H1 (cell line): ENCODE measurements at regions not wholly inside any gene's neighbourhood (a gene's known extent, or its start where the extent isn't known, plus 50 kb on each side); places are given as distances from the start of the nearest gene placed in this dataset.

Experiments
- CREB1 ChIP-seq: IDR thresholded peaks from 2 replicates; pipeline ENCODE4 v1.6.1; 2012; ENCODE audit warnings: inconsistent platforms
- CTBP2 ChIP-seq: IDR thresholded peaks from 2 replicates; pipeline ENCODE4 v1.7.0; 2011; ENCODE audit warnings: borderline replicate concordance, mild to moderate bottlenecking, moderate library complexity, mixed read lengths, low read length; ENCODE audit not compliant: insufficient read depth, insufficient read length
- HDAC2 ChIP-seq, 2 experiments: fragments of 300-600 bp in 1 of 2; sonication (generic) in 1 of 2; IDR thresholded peaks; 2 replicates each; pipeline ENCODE4 v1.6.1; 2011 to 2012; ENCODE audit warnings: low read depth in 2 of 2, low read length in 2 of 2, mild to moderate bottlenecking in 2 of 2, moderate library complexity in 2 of 2, borderline replicate concordance in 1 of 2, inconsistent platforms in 1 of 2
- PHF8 ChIP-seq: fragments of 200-600 bp; sonication (generic); conservative IDR thresholded peaks from 2 replicates; pipeline ENCODE4 v1.7.1; 2012; ENCODE audit warnings: low read depth, mild to moderate bottlenecking, inconsistent platforms, low read length, moderate library complexity
- TAF1 ChIP-seq: IDR thresholded peaks from 2 replicates; pipeline ENCODE4 v1.6.1; 2011; ENCODE audit warnings: mild to moderate bottlenecking, low read depth, low read length
- TF ChIP-seq, protein P1 (sequence below): fragments of 300-600 bp; sonication (generic); IDR thresholded peaks from 2 replicates; pipeline ENCODE4 v1.7.1; 2012; ENCODE audit warnings: low read length, moderate library complexity, mild to moderate bottlenecking, inconsistent platforms; ENCODE audit not compliant: insufficient replicate concordance
- TF ChIP-seq, protein P2 (sequence below), 3 experiments: IDR thresholded peaks; 1 replicate in 2 of 3; 2 replicates in 1 of 3; pipeline versions ENCODE4 v1.5.1 to v1.6.1; 2011; ENCODE audit warnings: low read length in 3 of 3, mild to moderate bottlenecking in 3 of 3, inconsistent platforms in 2 of 3, low read depth in 1 of 3, moderate library complexity in 1 of 3; ENCODE audit not compliant: insufficient read depth in 1 of 3; ENCODE audit errors: control extremely low read depth in 1 of 3
- TF ChIP-seq, protein P3 (sequence below): IDR thresholded peaks from 2 replicates; pipeline ENCODE4 v1.6.1; 2012; ENCODE audit warnings: inconsistent platforms

DNA sequence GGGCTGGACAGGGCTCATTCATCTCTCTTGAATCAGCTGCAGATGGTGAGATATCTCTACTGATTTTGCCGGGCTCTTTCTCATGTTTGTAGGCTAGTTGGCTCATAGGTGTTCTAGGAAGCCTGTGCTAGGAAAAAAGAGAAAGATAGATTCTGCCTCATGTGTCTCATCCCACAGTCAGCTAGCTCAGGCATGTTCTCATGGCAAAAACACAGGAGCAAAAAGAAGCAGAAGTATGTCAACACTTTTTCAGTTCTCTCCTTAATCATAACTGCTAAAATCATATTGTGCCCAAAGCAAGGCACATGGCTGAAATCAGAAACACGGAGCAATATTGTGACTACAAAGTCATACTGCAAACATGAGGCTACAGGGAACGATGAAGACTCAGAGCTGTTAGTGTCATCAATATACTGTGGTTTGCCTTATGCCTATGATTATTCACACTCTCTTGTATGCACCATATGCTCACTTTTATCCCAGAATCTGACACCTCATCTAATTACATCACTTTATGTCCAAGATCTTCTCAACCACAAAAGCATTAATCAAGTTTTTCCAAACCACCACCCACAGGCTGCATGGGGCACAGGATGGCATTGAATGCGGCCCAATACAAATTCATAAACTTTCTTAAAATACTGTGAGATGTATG, 571.9 kb upstream of the CNTNAP5 start (continued):
- TF ChIP-seq, protein P1, sequence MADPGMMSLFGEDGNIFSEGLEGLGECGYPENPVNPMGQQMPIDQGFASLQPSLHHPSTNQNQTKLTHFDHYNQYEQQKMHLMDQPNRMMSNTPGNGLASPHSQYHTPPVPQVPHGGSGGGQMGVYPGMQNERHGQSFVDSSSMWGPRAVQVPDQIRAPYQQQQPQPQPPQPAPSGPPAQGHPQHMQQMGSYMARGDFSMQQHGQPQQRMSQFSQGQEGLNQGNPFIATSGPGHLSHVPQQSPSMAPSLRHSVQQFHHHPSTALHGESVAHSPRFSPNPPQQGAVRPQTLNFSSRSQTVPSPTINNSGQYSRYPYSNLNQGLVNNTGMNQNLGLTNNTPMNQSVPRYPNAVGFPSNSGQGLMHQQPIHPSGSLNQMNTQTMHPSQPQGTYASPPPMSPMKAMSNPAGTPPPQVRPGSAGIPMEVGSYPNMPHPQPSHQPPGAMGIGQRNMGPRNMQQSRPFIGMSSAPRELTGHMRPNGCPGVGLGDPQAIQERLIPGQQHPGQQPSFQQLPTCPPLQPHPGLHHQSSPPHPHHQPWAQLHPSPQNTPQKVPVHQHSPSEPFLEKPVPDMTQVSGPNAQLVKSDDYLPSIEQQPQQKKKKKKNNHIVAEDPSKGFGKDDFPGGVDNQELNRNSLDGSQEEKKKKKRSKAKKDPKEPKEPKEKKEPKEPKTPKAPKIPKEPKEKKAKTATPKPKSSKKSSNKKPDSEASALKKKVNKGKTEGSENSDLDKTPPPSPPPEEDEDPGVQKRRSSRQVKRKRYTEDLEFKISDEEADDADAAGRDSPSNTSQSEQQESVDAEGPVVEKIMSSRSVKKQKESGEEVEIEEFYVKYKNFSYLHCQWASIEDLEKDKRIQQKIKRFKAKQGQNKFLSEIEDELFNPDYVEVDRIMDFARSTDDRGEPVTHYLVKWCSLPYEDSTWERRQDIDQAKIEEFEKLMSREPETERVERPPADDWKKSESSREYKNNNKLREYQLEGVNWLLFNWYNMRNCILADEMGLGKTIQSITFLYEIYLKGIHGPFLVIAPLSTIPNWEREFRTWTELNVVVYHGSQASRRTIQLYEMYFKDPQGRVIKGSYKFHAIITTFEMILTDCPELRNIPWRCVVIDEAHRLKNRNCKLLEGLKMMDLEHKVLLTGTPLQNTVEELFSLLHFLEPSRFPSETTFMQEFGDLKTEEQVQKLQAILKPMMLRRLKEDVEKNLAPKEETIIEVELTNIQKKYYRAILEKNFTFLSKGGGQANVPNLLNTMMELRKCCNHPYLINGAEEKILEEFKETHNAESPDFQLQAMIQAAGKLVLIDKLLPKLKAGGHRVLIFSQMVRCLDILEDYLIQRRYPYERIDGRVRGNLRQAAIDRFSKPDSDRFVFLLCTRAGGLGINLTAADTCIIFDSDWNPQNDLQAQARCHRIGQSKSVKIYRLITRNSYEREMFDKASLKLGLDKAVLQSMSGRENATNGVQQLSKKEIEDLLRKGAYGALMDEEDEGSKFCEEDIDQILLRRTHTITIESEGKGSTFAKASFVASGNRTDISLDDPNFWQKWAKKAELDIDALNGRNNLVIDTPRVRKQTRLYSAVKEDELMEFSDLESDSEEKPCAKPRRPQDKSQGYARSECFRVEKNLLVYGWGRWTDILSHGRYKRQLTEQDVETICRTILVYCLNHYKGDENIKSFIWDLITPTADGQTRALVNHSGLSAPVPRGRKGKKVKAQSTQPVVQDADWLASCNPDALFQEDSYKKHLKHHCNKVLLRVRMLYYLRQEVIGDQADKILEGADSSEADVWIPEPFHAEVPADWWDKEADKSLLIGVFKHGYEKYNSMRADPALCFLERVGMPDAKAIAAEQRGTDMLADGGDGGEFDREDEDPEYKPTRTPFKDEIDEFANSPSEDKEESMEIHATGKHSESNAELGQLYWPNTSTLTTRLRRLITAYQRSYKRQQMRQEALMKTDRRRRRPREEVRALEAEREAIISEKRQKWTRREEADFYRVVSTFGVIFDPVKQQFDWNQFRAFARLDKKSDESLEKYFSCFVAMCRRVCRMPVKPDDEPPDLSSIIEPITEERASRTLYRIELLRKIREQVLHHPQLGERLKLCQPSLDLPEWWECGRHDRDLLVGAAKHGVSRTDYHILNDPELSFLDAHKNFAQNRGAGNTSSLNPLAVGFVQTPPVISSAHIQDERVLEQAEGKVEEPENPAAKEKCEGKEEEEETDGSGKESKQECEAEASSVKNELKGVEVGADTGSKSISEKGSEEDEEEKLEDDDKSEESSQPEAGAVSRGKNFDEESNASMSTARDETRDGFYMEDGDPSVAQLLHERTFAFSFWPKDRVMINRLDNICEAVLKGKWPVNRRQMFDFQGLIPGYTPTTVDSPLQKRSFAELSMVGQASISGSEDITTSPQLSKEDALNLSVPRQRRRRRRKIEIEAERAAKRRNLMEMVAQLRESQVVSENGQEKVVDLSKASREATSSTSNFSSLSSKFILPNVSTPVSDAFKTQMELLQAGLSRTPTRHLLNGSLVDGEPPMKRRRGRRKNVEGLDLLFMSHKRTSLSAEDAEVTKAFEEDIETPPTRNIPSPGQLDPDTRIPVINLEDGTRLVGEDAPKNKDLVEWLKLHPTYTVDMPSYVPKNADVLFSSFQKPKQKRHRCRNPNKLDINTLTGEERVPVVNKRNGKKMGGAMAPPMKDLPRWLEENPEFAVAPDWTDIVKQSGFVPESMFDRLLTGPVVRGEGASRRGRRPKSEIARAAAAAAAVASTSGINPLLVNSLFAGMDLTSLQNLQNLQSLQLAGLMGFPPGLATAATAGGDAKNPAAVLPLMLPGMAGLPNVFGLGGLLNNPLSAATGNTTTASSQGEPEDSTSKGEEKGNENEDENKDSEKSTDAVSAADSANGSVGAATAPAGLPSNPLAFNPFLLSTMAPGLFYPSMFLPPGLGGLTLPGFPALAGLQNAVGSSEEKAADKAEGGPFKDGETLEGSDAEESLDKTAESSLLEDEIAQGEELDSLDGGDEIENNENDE = no peak
- TF ChIP-seq TAF1 (no peak), PHF8 (no peak), CTBP2 (no peak), HDAC2 (IDR thresholded peaks at IDR 0.05; ENCODE audit: borderline replicate concordance in 1 of 2, low read depth in 2 of 2, low read length in 2 of 2) (no peak), CREB1 (no peak)
- TF ChIP-seq, protein P2, sequence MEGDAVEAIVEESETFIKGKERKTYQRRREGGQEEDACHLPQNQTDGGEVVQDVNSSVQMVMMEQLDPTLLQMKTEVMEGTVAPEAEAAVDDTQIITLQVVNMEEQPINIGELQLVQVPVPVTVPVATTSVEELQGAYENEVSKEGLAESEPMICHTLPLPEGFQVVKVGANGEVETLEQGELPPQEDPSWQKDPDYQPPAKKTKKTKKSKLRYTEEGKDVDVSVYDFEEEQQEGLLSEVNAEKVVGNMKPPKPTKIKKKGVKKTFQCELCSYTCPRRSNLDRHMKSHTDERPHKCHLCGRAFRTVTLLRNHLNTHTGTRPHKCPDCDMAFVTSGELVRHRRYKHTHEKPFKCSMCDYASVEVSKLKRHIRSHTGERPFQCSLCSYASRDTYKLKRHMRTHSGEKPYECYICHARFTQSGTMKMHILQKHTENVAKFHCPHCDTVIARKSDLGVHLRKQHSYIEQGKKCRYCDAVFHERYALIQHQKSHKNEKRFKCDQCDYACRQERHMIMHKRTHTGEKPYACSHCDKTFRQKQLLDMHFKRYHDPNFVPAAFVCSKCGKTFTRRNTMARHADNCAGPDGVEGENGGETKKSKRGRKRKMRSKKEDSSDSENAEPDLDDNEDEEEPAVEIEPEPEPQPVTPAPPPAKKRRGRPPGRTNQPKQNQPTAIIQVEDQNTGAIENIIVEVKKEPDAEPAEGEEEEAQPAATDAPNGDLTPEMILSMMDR (IDR thresholded peaks at IDR 0.05; ENCODE audit: control extremely low read depth in 1 of 3, insufficient read depth in 1 of 3, low read depth in 1 of 3, low read length in 3 of 3) = no peak
- TF ChIP-seq, protein P3, sequence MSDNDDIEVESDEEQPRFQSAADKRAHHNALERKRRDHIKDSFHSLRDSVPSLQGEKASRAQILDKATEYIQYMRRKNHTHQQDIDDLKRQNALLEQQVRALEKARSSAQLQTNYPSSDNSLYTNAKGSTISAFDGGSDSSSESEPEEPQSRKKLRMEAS = no peak
